ENCODE measurements at regions not wholly inside any gene's neighbourhood (a gene's known extent, or its start where the extent isn't known, plus 50 kb on each side); places are given as distances from the start of the nearest gene placed in this dataset.
"Not testable (repeated sequence)": the region's sequence is repeated elsewhere in the genome, so short reads cannot be mapped to it uniquely, and the experiment has no call there.

DNA sequence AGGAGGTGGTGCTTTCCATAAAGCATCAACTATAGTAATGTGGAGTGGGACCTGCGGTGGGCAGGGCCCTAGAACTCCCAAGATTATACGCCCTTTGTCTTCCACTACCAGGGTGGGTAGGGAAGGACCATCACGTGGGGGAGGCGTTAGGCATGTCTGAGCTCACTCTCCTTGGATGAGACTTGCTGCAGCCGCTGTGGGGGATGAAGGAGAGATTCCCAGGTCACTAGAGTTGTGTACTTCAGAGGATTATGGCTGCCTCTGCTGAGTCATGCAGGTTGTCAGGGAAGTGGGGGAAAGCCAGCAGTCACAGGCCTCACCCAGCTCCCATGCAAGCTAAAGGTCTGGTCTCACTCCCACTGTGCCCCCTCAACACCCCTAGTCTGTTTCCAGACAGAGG, 195.0 kb upstream of the NBEA start:
- H3K56ac ChIP-seq (ENCODE audit: extremely low read depth, insufficient read depth, low read length); H3K9me3 ChIP-seq (ENCODE audit: control insufficient read depth, insufficient read depth, low read length); in situ Hi-C loops (cut with MboI; ENCODE audit: low sequenced_read_pairs); H2BK15ac ChIP-seq (ENCODE audit: low read depth, low read length); H3K9ac ChIP-seq (ENCODE audit: low read depth, low read length); ATAC-seq (ENCODE audit: low read depth); POLR2A ChIA-PET (ENCODE audit: unreplicated experiment); H2AK5ac ChIP-seq (ENCODE audit: low read depth, low read length); BruUV-seq (replicated peaks); H3K4ac ChIP-seq (ENCODE audit: low read depth, low read length); H4K8ac ChIP-seq (ENCODE audit: low read depth in 2 of 2, low read length in 2 of 2); H4K91ac ChIP-seq (ENCODE audit: insufficient read depth, low read depth, low read length); intact Hi-C loops (cut with micrococcal nuclease); H2BK120ac ChIP-seq (ENCODE audit: low read depth, low read length); H3K18ac ChIP-seq (ENCODE audit: low read depth, low read length); H3K4me1 ChIP-seq (ENCODE audit: control insufficient read depth, insufficient read depth, low read length); H3K36me3 ChIP-seq (ENCODE audit: control insufficient read depth, insufficient read depth, low read length); H3K23ac ChIP-seq (ENCODE audit: low read depth, low read length); H4K5ac ChIP-seq (ENCODE audit: low read depth, low read length); dilution Hi-C loops (cut with HindIII; ENCODE audit: low sequenced_read_pairs, unreplicated experiment); H3K9me1 ChIP-seq (ENCODE audit: insufficient read depth, low read length); H2BK20ac ChIP-seq (ENCODE audit: low read depth, low read length); DNase-seq; H3K4me2 ChIP-seq (ENCODE audit: low read depth, low read length); H3K27me3 ChIP-seq (ENCODE audit: control insufficient read depth, insufficient read depth, low read length); H2AFZ ChIP-seq (replicated peaks; ENCODE audit: low read length, poor library complexity); H4K20me1 ChIP-seq (ENCODE audit: insufficient read depth, low read length); H2BK5ac ChIP-seq (ENCODE audit: low read depth, low read length, poor library complexity, severe bottlenecking); H3K14ac ChIP-seq (replicated peaks; ENCODE audit: low read depth, low read length); CTCF ChIA-PET; H3K4me3 ChIP-seq (ENCODE audit: insufficient read depth, low read depth, low read length); H3K27ac ChIP-seq (ENCODE audit: insufficient read depth, low read length); H3K79me1 ChIP-seq (ENCODE audit: low read depth in 1 of 2, low read length in 2 of 2); H2AK9ac ChIP-seq (replicated peaks; ENCODE audit: low read depth, low read length, poor library complexity): not testable (repeated sequence)
- no CpG with 5 or more reads among the region's 5 CpGs for WGBS, 2 experiments (ENCODE audit: extremely low coverage in 2 of 2, insufficient read length in 1 of 2)

Measured in IMR-90 (cell line).